Keratinocyte (primary cell): ENCODE measurements at regions not wholly inside any gene's neighbourhood (a gene's known extent, or its start where the extent isn't known, plus 50 kb on each side); places are given as distances from the start of the nearest gene placed in this dataset.

Experiments
- DNase-seq: peaks from one replicate; pipeline ENCODE4 v3.0.0-alpha.2; 2011; ENCODE audit warnings: low read depth, missing footprints, low spot score
- FAIRE-seq: peaks from 2 replicates; lab custom pipeline; 2011; peaks lifted over from hg19 to GRCh38; lab: Jason Lieb, UNC
- H2AFZ ChIP-seq: 2 replicates; pipeline ENCODE4 v1.6.0; 2012; ENCODE audit warnings: low read length, control low read depth, inconsistent platforms; ENCODE audit not compliant: control insufficient read depth
- H3K27ac ChIP-seq: 2 replicates; pipeline ENCODE4 v1.5.1; 2011; ENCODE audit warnings: low read length; ENCODE audit not compliant: control insufficient read depth, insufficient read depth
- H3K27me3 ChIP-seq: 3 replicates; pipeline ENCODE4 v1.6.0; 2011; ENCODE audit warnings: low read length; ENCODE audit not compliant: control insufficient read depth, insufficient read depth; ENCODE audit errors: extremely low read depth
- H3K36me3 ChIP-seq, 2 experiments: 2 replicates in 1 of 2; 3 replicates in 1 of 2; pipeline ENCODE4 v1.5.1; 2011; ENCODE audit warnings: low read length in 2 of 2, mild to moderate bottlenecking in 1 of 2; ENCODE audit not compliant: control insufficient read depth in 2 of 2, insufficient read depth in 2 of 2; ENCODE audit errors: extremely low read depth in 1 of 2
- H3K4me1 ChIP-seq: 3 replicates; pipeline ENCODE4 v1.5.1; 2011; ENCODE audit warnings: low read length; ENCODE audit not compliant: control insufficient read depth, insufficient read depth; ENCODE audit errors: extremely low read depth
- H3K4me2 ChIP-seq: 3 replicates; pipeline ENCODE4 v1.6.0; 2011; ENCODE audit warnings: low read depth, low read length; ENCODE audit not compliant: control insufficient read depth, insufficient read depth; ENCODE audit errors: extremely low read depth
- H3K4me3 ChIP-seq, 3 experiments: fragments of 200-600 bp in 1 of 3; sonication (generic) in 1 of 3; 2 replicates in 2 of 3; 3 replicates in 1 of 3; pipeline ENCODE4 v1.5.1; 2011 to 2016; ENCODE audit warnings: low read length in 3 of 3, mild to moderate bottlenecking in 3 of 3, control low read depth in 2 of 3, inconsistent platforms in 1 of 3, low read depth in 1 of 3, mixed read lengths in 1 of 3, mixed run types in 1 of 3, moderate library complexity in 1 of 3; ENCODE audit not compliant: control insufficient read depth in 2 of 3, insufficient read depth in 2 of 3; ENCODE audit errors: extremely low read depth in 1 of 3
- H3K79me2 ChIP-seq: 2 replicates; pipeline ENCODE4 v1.6.0; 2012; ENCODE audit warnings: low read length; ENCODE audit not compliant: control insufficient read depth, insufficient read depth
- H3K9ac ChIP-seq: 3 replicates; pipeline ENCODE4 v1.6.0; 2011; ENCODE audit warnings: low read length; ENCODE audit not compliant: control insufficient read depth, insufficient read depth; ENCODE audit errors: extremely low read depth
- H3K9me1 ChIP-seq: 3 replicates; pipeline ENCODE4 v1.6.0; 2011; ENCODE audit warnings: low read length; ENCODE audit not compliant: control insufficient read depth, insufficient read depth; ENCODE audit errors: extremely low read depth
- H3K9me3 ChIP-seq: 2 replicates; pipeline ENCODE4 v1.5.1; 2012; ENCODE audit warnings: low read depth, low read length; ENCODE audit not compliant: control insufficient read depth
- H4K20me1 ChIP-seq: 3 replicates; pipeline ENCODE4 v1.6.0; 2011; ENCODE audit warnings: low read length; ENCODE audit not compliant: control insufficient read depth, insufficient read depth; ENCODE audit errors: extremely low read depth
- EZH2 ChIP-seq: IDR thresholded peaks from one replicate; pipeline ENCODE4 v1.6.1; 2012; ENCODE audit warnings: inconsistent platforms, mild to moderate bottlenecking, low read length, moderate library complexity
- dilution Hi-C: fragments of 300-500 bp; cut with MboI; formaldehyde crosslinking; loops from one replicate; pipeline ENCODE4 v1.7.0; 2020; ENCODE audit warnings: low sequenced_read_pairs; ENCODE audit not compliant: extremely low pct_ligation_motif_present
- TF ChIP-seq, protein P1 (sequence below), 3 experiments: IDR thresholded peaks in 1 of 3; conservative IDR thresholded peaks in 1 of 3; optimal IDR thresholded peaks in 1 of 3; 2 replicates in 2 of 3; 3 replicates in 1 of 3; pipeline versions ENCODE3 to v1.5.1; 2011; ENCODE audit warnings: low read length in 3 of 3, mild to moderate bottlenecking in 3 of 3, moderate library complexity in 2 of 3, control low read depth in 1 of 3, inconsistent platforms in 1 of 3; ENCODE audit not compliant: insufficient read depth in 2 of 3; ENCODE audit errors: extremely low read depth in 1 of 3

DNA sequence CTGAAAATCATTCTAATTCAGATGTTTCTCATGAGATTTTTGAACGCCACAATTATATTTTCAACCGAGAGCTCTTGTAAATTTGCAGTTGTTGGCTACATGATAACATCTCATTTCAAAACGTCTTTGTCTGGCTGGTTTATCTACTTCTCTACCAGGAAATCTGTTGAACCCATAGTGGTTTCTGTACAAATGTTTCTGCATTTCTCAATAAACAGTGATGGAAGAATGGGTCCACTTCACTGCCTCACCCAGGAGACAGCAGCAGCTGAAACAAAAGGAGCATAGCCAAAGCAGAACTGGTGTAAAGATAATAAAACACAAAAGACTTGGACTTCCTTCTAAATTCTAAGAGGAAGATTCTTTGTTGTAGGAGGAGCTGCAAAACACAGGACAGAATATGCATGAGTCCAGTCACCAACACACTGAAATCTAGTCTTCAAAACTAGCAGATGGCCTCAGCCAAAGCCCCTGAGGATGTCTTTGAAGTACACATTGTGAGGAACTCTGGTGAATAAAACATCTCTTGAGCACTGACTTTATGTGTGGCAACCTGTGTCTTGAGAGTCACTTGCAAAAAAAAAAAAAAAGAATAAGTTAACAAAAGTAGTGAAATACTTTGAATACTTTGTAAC, 68.6 kb upstream of the FGF14 start:
- Histone ChIP-seq H3K27me3 (no peaks in the 10 kb centered on the region), H3K4me2 (no peak overlapping the region), H3K27ac (no peak overlapping the region), H3K4me1 (no peaks in the 10 kb centered on the region), H3K79me2 (no peaks in the 10 kb centered on the region), H3K4me3 (no peak overlapping the region), H3K36me3 (no peaks in the 10 kb centered on the region), H3K9ac (no peak overlapping the region), H3K9me1 (no peaks in the 10 kb centered on the region), H4K20me1 (no peaks in the 10 kb centered on the region), H3K9me3 (no peaks in the 10 kb centered on the region), H2AFZ (no peak overlapping the region)
- DNase-seq (no peak), FAIRE-seq (no peak)
- TF ChIP-seq EZH2, result no peak
- TF ChIP-seq, protein P1, sequence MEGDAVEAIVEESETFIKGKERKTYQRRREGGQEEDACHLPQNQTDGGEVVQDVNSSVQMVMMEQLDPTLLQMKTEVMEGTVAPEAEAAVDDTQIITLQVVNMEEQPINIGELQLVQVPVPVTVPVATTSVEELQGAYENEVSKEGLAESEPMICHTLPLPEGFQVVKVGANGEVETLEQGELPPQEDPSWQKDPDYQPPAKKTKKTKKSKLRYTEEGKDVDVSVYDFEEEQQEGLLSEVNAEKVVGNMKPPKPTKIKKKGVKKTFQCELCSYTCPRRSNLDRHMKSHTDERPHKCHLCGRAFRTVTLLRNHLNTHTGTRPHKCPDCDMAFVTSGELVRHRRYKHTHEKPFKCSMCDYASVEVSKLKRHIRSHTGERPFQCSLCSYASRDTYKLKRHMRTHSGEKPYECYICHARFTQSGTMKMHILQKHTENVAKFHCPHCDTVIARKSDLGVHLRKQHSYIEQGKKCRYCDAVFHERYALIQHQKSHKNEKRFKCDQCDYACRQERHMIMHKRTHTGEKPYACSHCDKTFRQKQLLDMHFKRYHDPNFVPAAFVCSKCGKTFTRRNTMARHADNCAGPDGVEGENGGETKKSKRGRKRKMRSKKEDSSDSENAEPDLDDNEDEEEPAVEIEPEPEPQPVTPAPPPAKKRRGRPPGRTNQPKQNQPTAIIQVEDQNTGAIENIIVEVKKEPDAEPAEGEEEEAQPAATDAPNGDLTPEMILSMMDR (optimal IDR thresholded peaks at IDR 0.05 in 1 of 3, IDR thresholded peaks at IDR 0.05 in 1 of 3, conservative IDR thresholded peaks at IDR 0.05 in 1 of 3; ENCODE audit: extremely low read depth in 1 of 3, insufficient read depth in 2 of 3, low read length in 3 of 3), result no peak
- dilution Hi-C loops, result no loop called here

DNA sequence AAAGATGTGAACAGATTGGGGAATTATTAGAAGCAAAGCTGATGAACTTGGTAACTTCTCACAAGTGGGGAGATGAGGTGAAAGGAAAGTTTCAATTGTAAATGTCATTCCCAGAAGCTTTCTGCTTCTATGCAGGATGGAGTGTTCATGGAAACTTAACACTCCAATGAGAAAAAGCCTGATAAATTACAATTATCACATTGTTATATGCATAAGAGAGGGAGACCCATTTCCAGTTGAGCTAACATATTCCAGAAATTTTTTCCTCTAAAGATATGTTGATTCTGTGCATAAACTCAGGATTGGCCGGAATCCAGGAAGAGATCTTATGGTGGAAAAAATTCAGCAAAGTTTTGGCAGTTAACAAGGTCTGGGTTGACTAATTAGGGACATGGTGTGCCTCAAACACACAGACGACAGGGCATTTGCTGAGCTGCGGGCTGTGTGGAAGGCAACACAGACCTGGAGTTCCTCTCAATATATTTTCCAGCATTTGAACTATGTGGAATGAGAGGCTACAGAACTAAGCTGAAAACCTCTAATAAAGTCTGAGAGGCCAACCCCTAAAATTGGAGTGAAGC, 64.9 kb upstream of the FGF14 start:
- Histone ChIP-seq H3K36me3 (no peaks in the 10 kb centered on the region), H2AFZ (no peak overlapping the region), H3K79me2 (no peaks in the 10 kb centered on the region), H3K27ac (no peak overlapping the region), H3K4me1 (no peaks in the 10 kb centered on the region), H3K4me3 (no peak overlapping the region), H3K4me2 (no peak overlapping the region), H4K20me1 (no peaks in the 10 kb centered on the region), H3K9me3 (no peaks in the 10 kb centered on the region), H3K9me1 (no peaks in the 10 kb centered on the region), H3K27me3 (no peaks in the 10 kb centered on the region), H3K9ac (no peak overlapping the region)
- FAIRE-seq, result no peak
- TF ChIP-seq EZH2, result no peak
- TF ChIP-seq, protein P1 (optimal IDR thresholded peaks at IDR 0.05 in 1 of 3, IDR thresholded peaks at IDR 0.05 in 1 of 3, conservative IDR thresholded peaks at IDR 0.05 in 1 of 3; ENCODE audit: extremely low read depth in 1 of 3, insufficient read depth in 2 of 3, low read length in 3 of 3), result no peak
- DNase-seq, result no peak
- dilution Hi-C loops, result no loop called here
